HepG2 (cell line): ENCODE measurements at regions not wholly inside any gene's neighbourhood (a gene's known extent, or its start where the extent isn't known, plus 50 kb on each side); places are given as distances from the start of the nearest gene placed in this dataset.

Source experiments
- ATAC-seq: fragments of 200-7000 bp; cut with Tn5 transposase; 3 replicates; pipeline ENCODE4 v1.9.1; 2020; ENCODE audit warnings: mild to moderate bottlenecking, moderate library complexity
- BruUV-seq: library from RNA; stranded (reverse); fragments of 400-500 nt; replicated peaks from 2 replicates; lab custom pipeline; 2021; lab: Mats Ljungman, UMichigan
- CTCF ChIA-PET: fragments of 300-600 bp; formaldehyde crosslinking; extraction: SDS; loops from one replicate; lab custom pipeline; 2021; ENCODE audit warnings: low total read pairs, inconsistent platforms, low intra/inter-chr PET ratio; lab: Yijun Ruan, JAX
- POLR2A ChIA-PET: fragments of 350-600 bp; sonication (Branson Sonifier 250); formaldehyde crosslinking; loops from one replicate; lab custom pipeline; 2020; ENCODE audit warnings: antibody characterized with exemption, inconsistent platforms; lab: Yijun Ruan, JAX
- DNase-seq: peaks from one replicate; pipeline ENCODE4 v3.0.0-alpha.2; 2015; ENCODE audit warnings: low spot score
- FAIRE-seq: peaks from 3 replicates; lab custom pipeline; 2011; peaks lifted over from hg19 to GRCh38; lab: Jason Lieb, UNC
- H2AFZ ChIP-seq: one replicate; pipeline ENCODE4 v1.6.1; 2011; ENCODE audit warnings: low read length, inconsistent platforms
- H3K27ac ChIP-seq: fragments of 300-600 bp; 3 replicates; pipeline ENCODE4 v1.8.0; 2011; ENCODE audit warnings: mixed run types, mild to moderate bottlenecking, mixed read lengths, low read length, inconsistent platforms; ENCODE audit not compliant: insufficient read depth; ENCODE audit errors: extremely low read length
- H3K27me3 ChIP-seq, 2 experiments: fragments of 200-600 bp in 1 of 2; 2 replicates in 1 of 2; 3 replicates in 1 of 2; pipeline versions ENCODE4 v1.6.0 to v1.8.0; 2011; ENCODE audit warnings: low read length in 2 of 2, mild to moderate bottlenecking in 2 of 2, moderate library complexity in 2 of 2, inconsistent platforms in 1 of 2; ENCODE audit not compliant: insufficient read depth in 2 of 2, control insufficient read depth in 1 of 2
- H3K36me3 ChIP-seq, 2 experiments: fragments of 200-600 bp in 1 of 2; replicated peaks in 1 of 2; 2 replicates in 1 of 2; 3 replicates in 1 of 2; pipeline versions ENCODE4 v1.5.1 to v1.8.0; 2011; ENCODE audit warnings: low read length in 2 of 2, inconsistent platforms in 1 of 2; ENCODE audit not compliant: insufficient read depth in 2 of 2, control insufficient read depth in 1 of 2
- H3K4me1 ChIP-seq: 2 replicates; pipeline ENCODE4 v1.5.1; 2012; ENCODE audit warnings: low read length, inconsistent platforms; ENCODE audit not compliant: insufficient read depth
- H3K4me2 ChIP-seq: 2 replicates; pipeline ENCODE4 v1.6.0; 2011; ENCODE audit warnings: low read depth, low read length, inconsistent platforms
- H3K4me3 ChIP-seq, 3 experiments: fragments of 200-600 bp in 1 of 3; sonication (generic), shearing (Covaris generic) in 1 of 3; replicated peaks in 1 of 3; 2 replicates each; pipeline ENCODE4 v1.5.1; 2011 to 2016; ENCODE audit warnings: low read length in 3 of 3, inconsistent platforms in 2 of 3, low read depth in 2 of 3, mild to moderate bottlenecking in 2 of 3, control low read depth in 1 of 3, mixed read lengths in 1 of 3; ENCODE audit not compliant: insufficient read depth in 1 of 3
- H3K79me2 ChIP-seq: one replicate; pipeline ENCODE4 v1.6.1; 2011; ENCODE audit warnings: low read length, inconsistent platforms; ENCODE audit not compliant: insufficient read depth
- H3K9ac ChIP-seq: 2 replicates; pipeline ENCODE4 v1.6.0; 2011; ENCODE audit warnings: mild to moderate bottlenecking, low read depth, low read length, inconsistent platforms; ENCODE audit not compliant: insufficient read depth
- H3K9me3 ChIP-seq: 2 replicates; pipeline ENCODE4 v1.5.1; 2012; ENCODE audit warnings: mild to moderate bottlenecking, low read length
- H4K20me1 ChIP-seq: 2 replicates; pipeline ENCODE4 v1.6.0; 2011; ENCODE audit warnings: inconsistent platforms, mild to moderate bottlenecking, low read length, moderate library complexity; ENCODE audit not compliant: insufficient read depth
- HMG20A ChIP-seq: IDR thresholded peaks from 2 replicates; pipeline ENCODE4 v1.6.1; 2016; ENCODE audit warnings: borderline replicate concordance
- ZBTB7B ChIP-seq: sonication (generic); formaldehyde crosslinking; IDR thresholded peaks from 2 replicates; pipeline ENCODE4 v1.4.0; 2020; ENCODE audit warnings: missing genetic modification reagents
- ZNF766 ChIP-seq: sonication (generic); formaldehyde crosslinking; IDR thresholded peaks from 2 replicates; pipeline ENCODE4 v1.5.0; 2020; ENCODE audit warnings: missing genetic modification reagents, borderline replicate concordance
- ZNF790 ChIP-seq: sonication (generic); formaldehyde crosslinking; IDR thresholded peaks from 2 replicates; pipeline ENCODE4 v1.8.0; 2022; ENCODE audit warnings: missing genetic modification reagents, mild to moderate bottlenecking, borderline replicate concordance
- WGBS: methylation state at CpG from one replicate; pipeline ENCODE4 v1.1.6; 2017; ENCODE audit warnings: low lambda C conversion rate; 5-methylcytosine and 5-hydroxymethylcytosine counted together
- in situ Hi-C: cut with HindIII; loops from 2 replicates; pipeline ENCODE4 v1.10.0; 2017; ENCODE audit warnings: low pct_unique_long_range_greater_than_20kb; ENCODE audit not compliant: extremely low pct_ligation_motif_present
- intact Hi-C: fragments of 100-400 bp; cut with micrococcal nuclease; formaldehyde crosslinking; loops from one replicate; pipeline ENCODE4 v1.10.0; 2022; ENCODE audit not compliant: unreplicated experiment
- TF ChIP-seq, protein P1 (sequence below): sonication (generic); formaldehyde crosslinking; IDR thresholded peaks from 2 replicates; pipeline ENCODE4 v1.4.0; 2020; ENCODE audit warnings: missing genetic modification reagents, mild to moderate bottlenecking, borderline replicate concordance
- TF ChIP-seq, protein P2 (sequence below): sonication (generic); formaldehyde crosslinking; IDR thresholded peaks from 2 replicates; pipeline ENCODE4 v1.4.0; 2020; ENCODE audit warnings: missing genetic modification reagents
- TF ChIP-seq, protein P3 (sequence below): sonication (generic); formaldehyde crosslinking; IDR thresholded peaks from 2 replicates; pipeline ENCODE4 v1.4.0; 2020; ENCODE audit warnings: missing genetic modification reagents
- TF ChIP-seq, protein P4 (sequence below): sonication (generic); formaldehyde crosslinking; IDR thresholded peaks from 2 replicates; pipeline ENCODE4 v1.5.0; 2020; ENCODE audit warnings: mild to moderate bottlenecking, missing genetic modification reagents, borderline replicate concordance

DNA sequence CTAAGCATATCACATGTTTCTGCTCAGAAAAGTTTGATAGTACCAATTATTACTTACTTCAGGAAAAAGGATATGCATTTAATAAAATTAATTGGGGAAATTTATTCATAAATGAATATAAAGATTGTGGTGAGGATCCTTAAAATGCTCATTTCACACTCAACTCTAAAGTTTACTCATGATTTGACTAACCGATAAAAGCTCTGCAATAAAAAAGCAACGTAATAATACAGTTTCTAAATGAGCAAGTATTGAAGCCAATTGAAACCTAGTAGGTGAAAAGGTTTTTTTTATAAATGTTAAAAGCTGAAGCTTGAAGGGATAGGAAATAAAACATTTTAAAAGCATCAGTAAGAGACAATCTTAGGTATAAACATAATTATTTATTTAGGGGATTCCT is 308.3 kb upstream of the STEAP1 start:
- H3K27me3 ChIP-seq: no peaks in the 10 kb centered on the region
- H3K4me2 ChIP-seq: no peak overlapping the region
- ATAC-seq: no peak
- FAIRE-seq: no peak
- no peak for DNase-seq
- H3K36me3 ChIP-seq: no peaks in the 10 kb centered on the region
- no peaks in the 10 kb centered on the region for H3K9me3 ChIP-seq
- 17% methylated on average over 2 of the region's 2 CpGs for WGBS
- H3K79me2 ChIP-seq: no peaks in the 10 kb centered on the region
- no peak overlapping the region for H3K4me3 ChIP-seq
- no peak overlapping the region for H3K9ac ChIP-seq
- no peak overlapping the region for H2AFZ ChIP-seq
- H3K4me1 ChIP-seq: no peaks in the 10 kb centered on the region
- ChIA-PET CTCF (no interaction called here), POLR2A (no interaction called here)
- intact Hi-C loops (no loop called here), in situ Hi-C loops (no loop called here)
- no TSS peak for BruUV-seq
- H4K20me1 ChIP-seq: no peaks in the 10 kb centered on the region
- H3K27ac ChIP-seq: no peak overlapping the region
- TF ChIP-seq, protein P1, sequence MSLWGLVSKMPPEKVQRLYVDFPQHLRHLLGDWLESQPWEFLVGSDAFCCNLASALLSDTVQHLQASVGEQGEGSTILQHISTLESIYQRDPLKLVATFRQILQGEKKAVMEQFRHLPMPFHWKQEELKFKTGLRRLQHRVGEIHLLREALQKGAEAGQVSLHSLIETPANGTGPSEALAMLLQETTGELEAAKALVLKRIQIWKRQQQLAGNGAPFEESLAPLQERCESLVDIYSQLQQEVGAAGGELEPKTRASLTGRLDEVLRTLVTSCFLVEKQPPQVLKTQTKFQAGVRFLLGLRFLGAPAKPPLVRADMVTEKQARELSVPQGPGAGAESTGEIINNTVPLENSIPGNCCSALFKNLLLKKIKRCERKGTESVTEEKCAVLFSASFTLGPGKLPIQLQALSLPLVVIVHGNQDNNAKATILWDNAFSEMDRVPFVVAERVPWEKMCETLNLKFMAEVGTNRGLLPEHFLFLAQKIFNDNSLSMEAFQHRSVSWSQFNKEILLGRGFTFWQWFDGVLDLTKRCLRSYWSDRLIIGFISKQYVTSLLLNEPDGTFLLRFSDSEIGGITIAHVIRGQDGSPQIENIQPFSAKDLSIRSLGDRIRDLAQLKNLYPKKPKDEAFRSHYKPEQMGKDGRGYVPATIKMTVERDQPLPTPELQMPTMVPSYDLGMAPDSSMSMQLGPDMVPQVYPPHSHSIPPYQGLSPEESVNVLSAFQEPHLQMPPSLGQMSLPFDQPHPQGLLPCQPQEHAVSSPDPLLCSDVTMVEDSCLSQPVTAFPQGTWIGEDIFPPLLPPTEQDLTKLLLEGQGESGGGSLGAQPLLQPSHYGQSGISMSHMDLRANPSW (CRISPR knock-in tag): no peak
- TF ChIP-seq, protein P2, sequence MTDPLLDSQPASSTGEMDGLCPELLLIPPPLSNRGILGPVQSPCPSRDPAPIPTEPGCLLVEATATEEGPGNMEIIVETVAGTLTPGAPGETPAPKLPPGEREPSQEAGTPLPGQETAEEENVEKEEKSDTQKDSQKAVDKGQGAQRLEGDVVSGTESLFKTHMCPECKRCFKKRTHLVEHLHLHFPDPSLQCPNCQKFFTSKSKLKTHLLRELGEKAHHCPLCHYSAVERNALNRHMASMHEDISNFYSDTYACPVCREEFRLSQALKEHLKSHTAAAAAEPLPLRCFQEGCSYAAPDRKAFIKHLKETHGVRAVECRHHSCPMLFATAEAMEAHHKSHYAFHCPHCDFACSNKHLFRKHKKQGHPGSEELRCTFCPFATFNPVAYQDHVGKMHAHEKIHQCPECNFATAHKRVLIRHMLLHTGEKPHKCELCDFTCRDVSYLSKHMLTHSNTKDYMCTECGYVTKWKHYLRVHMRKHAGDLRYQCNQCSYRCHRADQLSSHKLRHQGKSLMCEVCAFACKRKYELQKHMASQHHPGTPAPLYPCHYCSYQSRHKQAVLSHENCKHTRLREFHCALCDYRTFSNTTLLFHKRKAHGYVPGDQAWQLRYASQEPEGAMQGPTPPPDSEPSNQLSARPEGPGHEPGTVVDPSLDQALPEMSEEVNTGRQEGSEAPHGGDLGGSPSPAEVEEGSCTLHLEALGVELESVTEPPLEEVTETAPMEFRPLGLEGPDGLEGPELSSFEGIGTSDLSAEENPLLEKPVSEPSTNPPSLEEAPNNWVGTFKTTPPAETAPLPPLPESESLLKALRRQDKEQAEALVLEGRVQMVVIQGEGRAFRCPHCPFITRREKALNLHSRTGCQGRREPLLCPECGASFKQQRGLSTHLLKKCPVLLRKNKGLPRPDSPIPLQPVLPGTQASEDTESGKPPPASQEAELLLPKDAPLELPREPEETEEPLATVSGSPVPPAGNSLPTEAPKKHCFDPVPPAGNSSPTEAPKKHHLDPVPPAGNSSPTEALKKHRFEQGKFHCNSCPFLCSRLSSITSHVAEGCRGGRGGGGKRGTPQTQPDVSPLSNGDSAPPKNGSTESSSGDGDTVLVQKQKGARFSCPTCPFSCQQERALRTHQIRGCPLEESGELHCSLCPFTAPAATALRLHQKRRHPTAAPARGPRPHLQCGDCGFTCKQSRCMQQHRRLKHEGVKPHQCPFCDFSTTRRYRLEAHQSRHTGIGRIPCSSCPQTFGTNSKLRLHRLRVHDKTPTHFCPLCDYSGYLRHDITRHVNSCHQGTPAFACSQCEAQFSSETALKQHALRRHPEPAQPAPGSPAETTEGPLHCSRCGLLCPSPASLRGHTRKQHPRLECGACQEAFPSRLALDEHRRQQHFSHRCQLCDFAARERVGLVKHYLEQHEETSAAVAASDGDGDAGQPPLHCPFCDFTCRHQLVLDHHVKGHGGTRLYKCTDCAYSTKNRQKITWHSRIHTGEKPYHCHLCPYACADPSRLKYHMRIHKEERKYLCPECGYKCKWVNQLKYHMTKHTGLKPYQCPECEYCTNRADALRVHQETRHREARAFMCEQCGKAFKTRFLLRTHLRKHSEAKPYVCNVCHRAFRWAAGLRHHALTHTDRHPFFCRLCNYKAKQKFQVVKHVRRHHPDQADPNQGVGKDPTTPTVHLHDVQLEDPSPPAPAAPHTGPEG: no peak
- TF ChIP-seq, protein P3, sequence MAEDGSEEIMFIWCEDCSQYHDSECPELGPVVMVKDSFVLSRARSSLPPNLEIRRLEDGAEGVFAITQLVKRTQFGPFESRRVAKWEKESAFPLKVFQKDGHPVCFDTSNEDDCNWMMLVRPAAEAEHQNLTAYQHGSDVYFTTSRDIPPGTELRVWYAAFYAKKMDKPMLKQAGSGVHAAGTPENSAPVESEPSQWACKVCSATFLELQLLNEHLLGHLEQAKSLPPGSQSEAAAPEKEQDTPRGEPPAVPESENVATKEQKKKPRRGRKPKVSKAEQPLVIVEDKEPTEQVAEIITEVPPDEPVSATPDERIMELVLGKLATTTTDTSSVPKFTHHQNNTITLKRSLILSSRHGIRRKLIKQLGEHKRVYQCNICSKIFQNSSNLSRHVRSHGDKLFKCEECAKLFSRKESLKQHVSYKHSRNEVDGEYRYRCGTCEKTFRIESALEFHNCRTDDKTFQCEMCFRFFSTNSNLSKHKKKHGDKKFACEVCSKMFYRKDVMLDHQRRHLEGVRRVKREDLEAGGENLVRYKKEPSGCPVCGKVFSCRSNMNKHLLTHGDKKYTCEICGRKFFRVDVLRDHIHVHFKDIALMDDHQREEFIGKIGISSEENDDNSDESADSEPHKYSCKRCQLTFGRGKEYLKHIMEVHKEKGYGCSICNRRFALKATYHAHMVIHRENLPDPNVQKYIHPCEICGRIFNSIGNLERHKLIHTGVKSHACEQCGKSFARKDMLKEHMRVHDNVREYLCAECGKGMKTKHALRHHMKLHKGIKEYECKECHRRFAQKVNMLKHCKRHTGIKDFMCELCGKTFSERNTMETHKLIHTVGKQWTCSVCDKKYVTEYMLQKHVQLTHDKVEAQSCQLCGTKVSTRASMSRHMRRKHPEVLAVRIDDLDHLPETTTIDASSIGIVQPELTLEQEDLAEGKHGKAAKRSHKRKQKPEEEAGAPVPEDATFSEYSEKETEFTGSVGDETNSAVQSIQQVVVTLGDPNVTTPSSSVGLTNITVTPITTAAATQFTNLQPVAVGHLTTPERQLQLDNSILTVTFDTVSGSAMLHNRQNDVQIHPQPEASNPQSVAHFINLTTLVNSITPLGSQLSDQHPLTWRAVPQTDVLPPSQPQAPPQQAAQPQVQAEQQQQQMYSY (CRISPR knock-in tag): no peak
- TF ChIP-seq ZBTB7B (CRISPR knock-in tag) (no peak), ZNF766 (CRISPR knock-in tag) (no peak), ZNF790 (CRISPR knock-in tag) (no peak), HMG20A (CRISPR knock-in tag) (no peak)
- TF ChIP-seq, protein P4, sequence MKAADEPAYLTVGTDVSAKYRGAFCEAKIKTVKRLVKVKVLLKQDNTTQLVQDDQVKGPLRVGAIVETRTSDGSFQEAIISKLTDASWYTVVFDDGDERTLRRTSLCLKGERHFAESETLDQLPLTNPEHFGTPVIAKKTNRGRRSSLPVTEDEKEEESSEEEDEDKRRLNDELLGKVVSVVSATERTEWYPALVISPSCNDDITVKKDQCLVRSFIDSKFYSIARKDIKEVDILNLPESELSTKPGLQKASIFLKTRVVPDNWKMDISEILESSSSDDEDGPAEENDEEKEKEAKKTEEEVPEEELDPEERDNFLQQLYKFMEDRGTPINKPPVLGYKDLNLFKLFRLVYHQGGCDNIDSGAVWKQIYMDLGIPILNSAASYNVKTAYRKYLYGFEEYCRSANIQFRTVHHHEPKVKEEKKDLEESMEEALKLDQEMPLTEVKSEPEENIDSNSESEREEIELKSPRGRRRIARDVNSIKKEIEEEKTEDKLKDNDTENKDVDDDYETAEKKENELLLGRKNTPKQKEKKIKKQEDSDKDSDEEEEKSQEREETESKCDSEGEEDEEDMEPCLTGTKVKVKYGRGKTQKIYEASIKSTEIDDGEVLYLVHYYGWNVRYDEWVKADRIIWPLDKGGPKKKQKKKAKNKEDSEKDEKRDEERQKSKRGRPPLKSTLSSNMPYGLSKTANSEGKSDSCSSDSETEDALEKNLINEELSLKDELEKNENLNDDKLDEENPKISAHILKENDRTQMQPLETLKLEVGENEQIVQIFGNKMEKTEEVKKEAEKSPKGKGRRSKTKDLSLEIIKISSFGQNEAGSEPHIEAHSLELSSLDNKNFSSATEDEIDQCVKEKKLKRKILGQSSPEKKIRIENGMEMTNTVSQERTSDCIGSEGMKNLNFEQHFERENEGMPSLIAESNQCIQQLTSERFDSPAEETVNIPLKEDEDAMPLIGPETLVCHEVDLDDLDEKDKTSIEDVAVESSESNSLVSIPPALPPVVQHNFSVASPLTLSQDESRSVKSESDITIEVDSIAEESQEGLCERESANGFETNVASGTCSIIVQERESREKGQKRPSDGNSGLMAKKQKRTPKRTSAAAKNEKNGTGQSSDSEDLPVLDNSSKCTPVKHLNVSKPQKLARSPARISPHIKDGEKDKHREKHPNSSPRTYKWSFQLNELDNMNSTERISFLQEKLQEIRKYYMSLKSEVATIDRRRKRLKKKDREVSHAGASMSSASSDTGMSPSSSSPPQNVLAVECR (CRISPR knock-in tag): no peak
